ENCODE measurements at regions not wholly inside any gene's neighbourhood (a gene's known extent, or its start where the extent isn't known, plus 50 kb on each side); places are given as distances from the start of the nearest gene placed in this dataset.
"Not testable (repeated sequence)": the region's sequence is repeated elsewhere in the genome, so short reads cannot be mapped to it uniquely, and the experiment has no call there.

DNA sequence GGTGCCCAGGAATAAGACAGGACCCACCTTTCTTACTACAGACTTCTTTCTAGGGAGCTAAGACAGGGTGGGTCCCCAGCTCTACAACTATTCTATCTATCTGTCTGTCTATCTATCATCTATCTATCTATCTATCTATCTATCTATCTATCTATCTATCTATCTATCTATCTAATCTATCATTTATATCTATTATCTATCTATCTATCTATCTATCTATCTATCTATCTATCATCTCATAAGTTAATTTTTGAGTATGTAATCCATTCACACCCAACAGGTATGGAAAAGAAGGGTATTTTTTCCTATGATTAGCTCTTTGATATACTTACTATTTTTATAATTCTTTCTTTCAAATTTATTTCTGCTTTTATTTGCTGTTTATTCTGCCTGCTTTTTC lies 55.9 kb downstream of the BAMBI start:
- no peak for DNase-seq

GRCh38 chr10:28733647-28734046 lies 56.3 kb downstream of the BAMBI start:
- no peak for DNase-seq

- DNase-seq: no peak
These were observed 57.8 kb downstream of the BAMBI start for GRCh38 chr10:28734938-28735759.

- DNase-seq: no peak
These were observed 59.8 kb downstream of the BAMBI start for GRCh38 chr10:28737096-28737495.

DNA sequence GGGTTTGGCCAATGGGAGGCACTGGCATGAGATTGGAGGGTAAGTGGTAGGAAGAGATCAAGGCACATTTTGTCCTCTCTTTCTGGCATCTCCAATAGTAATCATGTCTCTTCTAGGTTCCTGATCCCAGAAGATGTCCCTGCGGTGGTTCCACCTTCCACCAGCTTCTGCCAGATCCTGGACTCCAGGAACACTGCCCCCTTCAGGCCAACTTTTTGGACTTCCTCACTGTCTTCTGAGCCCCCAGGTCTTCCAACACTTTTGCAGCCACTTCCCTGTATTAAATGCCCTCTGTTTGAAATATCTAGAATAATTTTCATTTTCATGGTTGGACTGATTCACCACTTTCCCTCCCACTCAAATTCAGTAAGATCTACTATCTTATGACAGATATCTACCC lies 60.9 kb downstream of the BAMBI start:
- no peak for DNase-seq

GRCh38 chr10:28743576-28743975 lies 66.3 kb downstream of the BAMBI start:
- DNase-seq: no peak

DNA sequence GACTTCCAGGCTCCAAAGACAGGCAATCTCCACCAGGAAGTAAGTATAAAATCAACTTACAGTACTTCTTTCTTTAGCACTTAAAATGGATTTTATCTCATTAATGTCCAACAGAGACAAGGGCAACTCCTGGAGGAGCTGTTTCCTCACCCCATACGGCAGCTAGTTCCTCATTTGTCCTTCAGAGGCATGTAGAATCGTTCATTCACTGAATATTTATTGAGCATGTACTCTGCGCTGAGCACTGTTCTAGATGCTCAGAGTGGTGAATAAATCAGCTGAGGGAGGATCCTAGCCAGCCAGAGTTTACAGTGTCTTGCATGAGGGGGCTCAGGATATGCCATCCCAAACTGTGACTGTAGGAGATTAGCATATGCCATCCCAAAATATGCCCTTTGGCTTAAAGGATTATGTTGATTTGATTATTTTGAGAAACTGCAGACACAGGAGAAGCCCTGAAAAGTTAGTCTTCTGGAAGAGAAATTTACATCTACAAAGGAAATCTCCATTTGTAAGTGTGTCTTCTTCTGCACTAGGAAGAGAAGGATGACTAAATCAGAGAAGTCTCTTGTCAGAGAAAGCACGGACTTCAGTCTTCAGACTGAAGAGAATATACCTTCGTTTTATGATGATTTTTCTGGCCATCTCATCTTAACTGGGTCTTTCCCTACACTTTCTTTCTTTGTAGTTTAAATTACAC lies 66.9 kb downstream of the BAMBI start:
- no peak for DNase-seq

GRCh38 chr10:28754930-28755718 lies 77.8 kb downstream of the BAMBI start:
- DNase-seq: no peak

- DNase-seq: no peak
These were observed 83.9 kb downstream of the BAMBI start for GRCh38 chr10:28761084-28761846.

DNA sequence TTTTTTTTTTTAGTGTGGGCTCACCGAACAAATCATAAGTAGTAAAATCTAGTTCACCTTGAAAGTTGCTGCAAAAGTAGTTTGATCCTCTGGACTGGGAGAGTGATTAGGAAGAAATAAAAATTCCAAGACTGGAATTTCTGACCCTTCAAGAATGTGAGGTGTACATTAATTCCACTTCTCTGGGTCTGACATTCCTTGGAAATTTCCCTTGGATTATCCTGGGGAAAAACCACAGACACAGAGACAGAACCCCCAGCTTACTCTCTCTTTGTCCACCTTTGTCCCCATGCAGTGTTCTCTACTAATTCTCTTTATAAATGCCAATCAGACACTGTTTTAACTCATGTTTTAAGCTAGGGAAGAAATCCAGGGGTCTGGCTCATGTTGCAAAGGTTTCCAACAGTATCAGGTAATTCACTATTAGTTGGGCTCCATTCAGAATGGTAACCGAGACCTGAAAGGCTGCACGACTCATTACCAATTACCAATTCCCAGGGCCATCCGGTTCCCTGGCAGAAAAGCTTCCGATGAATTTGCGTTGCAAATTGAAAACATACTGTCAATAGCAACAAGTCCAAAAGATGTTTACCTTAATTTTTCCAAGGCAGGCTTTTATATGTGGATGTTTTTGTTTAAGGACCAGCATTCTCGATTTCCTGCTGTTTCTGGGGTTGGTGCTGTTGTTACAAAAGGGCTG lies 86.3 kb downstream of the BAMBI start:
- no peak for DNase-seq

- no peak for DNase-seq
These were observed 88.3 kb downstream of the BAMBI start for GRCh38 chr10:28765641-28766040.

DNA sequence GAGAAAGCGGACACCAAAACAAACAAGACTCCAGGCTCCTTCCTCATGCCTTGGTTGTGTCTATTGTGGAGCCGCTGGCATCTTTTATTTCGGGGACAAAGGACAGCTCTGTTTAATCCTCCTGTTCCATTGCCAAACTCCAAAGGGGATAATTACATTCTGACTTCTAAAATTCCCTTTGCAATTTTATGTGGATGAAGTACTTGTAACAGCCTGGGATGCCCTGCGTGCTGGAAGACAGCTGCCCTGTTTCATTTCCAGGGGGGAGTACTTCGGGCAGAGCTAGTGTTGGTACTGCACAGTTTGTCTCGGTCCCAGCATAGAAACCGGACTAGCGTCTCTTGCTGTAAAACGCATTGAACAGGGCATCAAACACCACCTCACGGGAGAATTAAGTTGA lies 90.9 kb downstream of the BAMBI start:
- no peak for DNase-seq

DNA sequence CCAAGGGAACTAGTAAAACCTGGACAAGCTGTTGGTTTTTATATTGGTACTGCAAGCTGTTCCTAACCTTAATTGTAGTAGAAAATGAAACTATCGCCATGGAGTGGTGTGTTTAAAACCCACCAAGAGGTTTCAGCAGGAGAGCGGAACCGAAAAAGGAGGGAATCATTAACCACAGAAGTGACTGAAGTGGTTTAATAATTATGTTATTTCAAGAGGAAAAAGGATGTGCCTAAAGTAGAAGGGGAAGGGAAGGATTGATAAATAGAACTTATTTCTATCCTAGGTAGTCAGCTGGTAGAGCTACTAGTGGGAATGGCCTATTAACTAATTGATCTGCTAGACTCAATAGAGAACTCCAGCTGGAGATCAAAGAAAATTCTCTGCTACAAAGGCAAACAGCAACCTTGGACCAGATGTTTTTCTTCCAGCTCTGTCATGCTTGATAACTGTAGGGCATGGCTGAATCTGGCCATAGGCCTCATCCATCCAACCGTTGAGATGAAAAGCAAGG lies 91.8 kb downstream of the BAMBI start:
- no peak for DNase-seq

DNA sequence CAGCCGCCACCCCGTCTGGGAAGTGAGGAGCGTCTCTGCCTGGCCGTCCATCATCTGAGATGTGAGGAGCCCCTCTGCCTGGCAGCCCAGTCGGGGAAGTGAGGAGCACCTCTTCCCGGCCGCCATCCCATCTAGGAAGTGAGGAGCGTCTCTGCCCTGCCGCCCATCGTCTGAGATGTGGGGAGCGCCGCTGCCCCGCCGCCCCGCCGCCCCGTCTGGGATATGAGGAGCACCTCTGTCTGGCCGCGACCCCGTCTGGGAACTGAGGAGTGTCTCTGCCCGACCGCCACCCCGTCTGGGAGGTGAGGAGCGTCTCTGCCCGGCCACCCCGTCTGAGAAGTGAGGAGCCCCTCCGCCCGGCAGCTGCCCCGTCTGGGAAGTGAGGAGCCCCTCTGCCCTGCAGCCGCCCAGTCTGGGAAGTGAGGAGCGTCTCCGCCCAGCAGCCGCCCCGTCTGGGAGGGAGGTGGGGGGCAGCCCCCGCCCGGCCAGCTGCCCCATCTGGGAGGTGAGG lies 94.3 kb downstream of the BAMBI start:
- not testable (repeated sequence) for DNase-seq

DNA sequence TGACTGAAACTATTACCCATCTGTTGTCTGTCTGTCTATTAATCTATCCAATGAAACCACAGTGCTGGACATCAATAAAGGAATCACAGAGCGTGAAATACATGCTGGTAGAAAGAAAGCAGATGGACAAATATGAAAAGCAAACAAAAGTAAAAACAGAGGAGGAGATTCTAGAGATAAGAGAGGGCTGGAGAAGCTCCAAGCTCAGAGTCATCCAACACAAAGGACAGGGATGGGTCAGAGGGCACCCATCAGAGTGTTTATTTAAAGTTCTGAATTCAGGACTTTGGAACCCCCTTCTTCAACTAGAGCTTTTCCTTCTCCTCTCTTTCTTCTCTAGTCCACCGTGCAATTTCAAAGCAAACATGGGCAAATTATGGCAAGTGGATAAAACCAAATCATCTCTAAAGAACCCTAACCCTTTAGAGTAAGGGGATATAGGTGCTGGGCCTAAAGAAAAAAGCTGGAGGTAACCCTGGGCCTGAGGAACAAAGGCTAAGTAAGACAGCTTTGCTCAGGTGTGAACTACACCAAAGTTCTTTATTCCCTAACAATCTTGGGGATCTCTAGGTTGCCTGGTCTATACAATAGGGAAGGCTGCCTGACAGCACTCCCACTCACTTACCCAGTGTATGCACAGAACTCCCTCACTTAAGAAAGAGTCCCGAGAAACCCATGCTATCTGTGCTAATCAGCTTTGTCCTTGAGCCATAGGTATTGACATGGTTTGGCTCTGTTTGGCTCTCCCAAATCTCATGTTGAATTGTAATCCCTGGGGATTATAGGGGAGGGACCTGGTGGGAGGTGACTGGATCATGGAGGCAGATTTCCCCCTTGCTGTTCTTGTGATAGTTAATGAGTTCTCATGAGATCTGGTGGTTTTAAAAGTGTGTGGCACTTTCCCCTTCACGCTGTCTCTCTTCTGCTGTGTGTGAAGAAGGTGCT lies 97.0 kb downstream of the BAMBI start:
- DNase-seq: no peak

GRCh38 chr10:28775773-28776172 lies 98.5 kb downstream of the BAMBI start:
- DNase-seq: no peak

DNA sequence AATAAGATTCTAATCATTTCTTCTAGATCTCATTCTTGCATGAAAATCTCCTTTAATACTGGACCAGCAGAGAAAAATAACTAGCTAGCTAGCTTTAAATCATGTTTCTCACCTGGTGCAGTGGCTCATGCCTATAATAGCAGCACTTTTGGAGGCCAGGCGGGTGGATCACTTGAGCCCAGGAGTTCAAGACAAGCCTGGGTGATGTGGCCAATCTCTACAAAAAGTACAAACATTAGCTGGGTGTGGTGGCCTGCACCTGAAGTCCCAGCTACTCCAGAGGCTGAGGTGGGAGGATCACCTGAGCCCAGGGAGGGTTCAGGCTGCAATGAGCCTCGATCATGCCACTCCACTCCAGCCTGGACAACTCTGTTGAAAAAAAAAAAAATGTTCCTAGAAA lies 99.2 kb downstream of the BAMBI start:
- DNase-seq: no peak

GRCh38 chr10:28777911-28778310 lies 100.6 kb downstream of the BAMBI start:
- DNase-seq: no peak

GRCh38 chr10:28778524-28778923 lies 101.2 kb downstream of the BAMBI start:
- no peak for DNase-seq

DNA sequence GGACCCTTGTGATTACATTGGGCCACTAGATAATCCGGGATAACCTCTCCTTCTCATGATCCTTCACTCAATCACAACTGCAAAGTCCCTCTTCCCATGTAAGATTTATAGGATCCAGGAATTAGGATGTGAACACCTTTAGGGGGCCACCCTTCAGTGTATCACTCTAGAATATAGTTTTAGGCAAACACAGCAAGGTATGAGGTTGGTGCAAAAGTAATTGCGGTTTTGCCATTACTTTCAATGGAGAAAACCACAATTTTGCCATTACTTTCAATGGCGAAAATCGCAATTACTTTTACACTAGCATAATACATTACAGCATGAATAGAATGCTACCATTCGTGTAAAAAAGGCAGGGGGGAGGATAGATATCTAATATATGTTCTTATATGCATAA lies 104.0 kb downstream of the BAMBI start:
- DNase-seq: no peak

GRCh38 chr10:28783087-28783486 lies 105.8 kb downstream of the BAMBI start:
- no peak for DNase-seq
